Right lobe of liver (tissue), 6 donors: ENCODE measurements at regions not wholly inside any gene's neighbourhood (a gene's known extent, or its start where the extent isn't known, plus 50 kb on each side); places are given as distances from the start of the nearest gene placed in this dataset.

Experiments
- ATAC-seq, 4 donors: fragments of 200-7000 bp; cut with Tn5 transposase; one replicate each; pipeline ENCODE4 v1.9.1; 2020; ENCODE audit warnings: mild to moderate bottlenecking in 4 of 4, moderate library complexity in 4 of 4
- DNase-seq, 3 donors: peaks; one replicate each; pipeline ENCODE4 v3.0.0-alpha.2; 2020
- H3K27ac ChIP-seq, 3 donors: fragments of 200-600 bp; one replicate each; pipeline ENCODE4 v1.8.0; 2022
- H3K27me3 ChIP-seq, 2 donors: fragments of 200-600 bp; one replicate each; pipeline ENCODE4 v1.8.0; 2022
- H3K36me3 ChIP-seq, 4 donors: fragments of 200-600 bp; sonication (generic) in 1 of 4; one replicate each; pipeline versions ENCODE4 v1.5.1 to v1.8.0; 2017 to 2022; ENCODE audit warnings: control low read depth in 1 of 4
- H3K4me1 ChIP-seq, 4 donors: fragments of 200-600 bp; sonication (generic) in 1 of 4; one replicate each; pipeline versions ENCODE4 v1.5.1 to v1.8.0; 2017 to 2022; ENCODE audit warnings: control low read depth in 1 of 4
- H3K4me3 ChIP-seq, 3 donors: fragments of 200-600 bp; one replicate each; pipeline ENCODE4 v1.8.0; 2022
- H3K9me3 ChIP-seq, 4 donors: fragments of 200-600 bp; sonication (generic) in 1 of 4; one replicate each; pipeline versions ENCODE4 v1.5.1 to v1.8.0; 2017 to 2022; ENCODE audit warnings: control low read depth in 1 of 4
- CTCF ChIP-seq, 4 donors: fragments of 200-600 bp in 3 of 4; fragments of 450-650 bp in 1 of 4; IDR thresholded peaks; one replicate each; pipeline versions ENCODE4 v1.5.1 to v1.8.0; 2016 to 2022; ENCODE audit warnings: antibody characterized with exemption in 4 of 4, mild to moderate bottlenecking in 2 of 4
- POLR2A ChIP-seq: fragments of 450-650 bp; IDR thresholded peaks from one replicate; pipeline ENCODE4 v1.6.1; 2017; ENCODE audit warnings: antibody characterized with exemption, mild to moderate bottlenecking
- WGBS: methylation state at CpG from one replicate; pipeline ENCODE4 v1.1.6; 2018; ENCODE audit warnings: low coverage, low lambda C conversion rate; ENCODE audit not compliant: insufficient coverage; ENCODE audit errors: missing lambda C conversion rate; 5-methylcytosine and 5-hydroxymethylcytosine counted together
- intact Hi-C, 2 donors: fragments of 100-400 bp; cut with DNase I; formaldehyde crosslinking; loops; one replicate each; pipeline versions ENCODE4 v1.11.2 to v1.14.1; 2022
- donor health status: DM: no; HTN: yes; CAD: no.
- donor health status: DM: no; HTN: no; CAD: no.
- donor health status: DM: no; HTN: no; CAD: no.
- donor health status: DM: no; HTN: yes; CAD: no.
- donor health status: DM: no; HTN: yes; CAD: no.

GRCh38 chr16:9499941-9500593 is 408.6 kb downstream of the HAPSTR1 start:
- Histone ChIP-seq H3K27ac (no peak overlapping the region), H3K4me1 (no peaks in the 10 kb centered on the region), H3K4me3 (no peak overlapping the region), H3K27me3 (no peaks in the 10 kb centered on the region), H3K36me3 (no peaks in the 10 kb centered on the region), H3K9me3 (no peaks in the 10 kb centered on the region)
- TF ChIP-seq POLR2A (no peak), CTCF (IDR thresholded peaks at IDR 0.05) (no peak)
- DNase-seq (no peak), ATAC-seq (no peak)
- intact Hi-C loops = no loop called here
- 11% methylated on average over 1 of the region's 1 CpG for WGBS

GRCh38 chr16:9500872-9501271 is 409.4 kb downstream of the HAPSTR1 start:
- 50% methylated on average over 2 of the region's 2 CpGs for WGBS
- TF ChIP-seq POLR2A (no peak), CTCF (IDR thresholded peaks at IDR 0.05) (no peak)
- no peaks in the 10 kb centered on the region for H3K27me3 ChIP-seq
- H3K36me3 ChIP-seq = no peaks in the 10 kb centered on the region
- DNase-seq (no peak), ATAC-seq (no peak)
- H3K27ac ChIP-seq = no peak overlapping the region
- intact Hi-C loops = no loop called here
- H3K9me3 ChIP-seq = no peaks in the 10 kb centered on the region
- no peak overlapping the region for H3K4me3 ChIP-seq
- H3K4me1 ChIP-seq = no peaks in the 10 kb centered on the region

GRCh38 chr16:9503251-9503984 is 412.0 kb downstream of the HAPSTR1 start:
- Histone ChIP-seq H3K36me3 (no peaks in the 10 kb centered on the region), H3K4me3 (no peak overlapping the region), H3K9me3 (no peaks in the 10 kb centered on the region), H3K27me3 (no peaks in the 10 kb centered on the region), H3K27ac (no peak overlapping the region), H3K4me1 (no peaks in the 10 kb centered on the region)
- ATAC-seq (no peak), DNase-seq (no peak)
- no peak for TF ChIP-seq POLR2A
- TF ChIP-seq CTCF (IDR thresholded peaks at IDR 0.05) = no peak
- intact Hi-C loops = no loop called here
- WGBS = 40% methylated on average over 3 of the region's 3 CpGs

- intact Hi-C loops = no loop called here
- no peak overlapping the region for H3K4me3 ChIP-seq
- DNase-seq (no peak), ATAC-seq (no peak)
- no peaks in the 10 kb centered on the region for H3K36me3 ChIP-seq
- H3K27ac ChIP-seq = no peak overlapping the region
- no peaks in the 10 kb centered on the region for H3K27me3 ChIP-seq
- TF ChIP-seq CTCF (IDR thresholded peaks at IDR 0.05) = no peak
- no peak for TF ChIP-seq POLR2A
- peaks cover 0 to 4% (median 0%) of the 10 kb centered on the region in 4 donors for H3K9me3 ChIP-seq
- WGBS = 94% methylated on average over 6 of the region's 6 CpGs
- no peaks in the 10 kb centered on the region for H3K4me1 ChIP-seq
Measured at GRCh38 chr16:9508328-9508936, 417.0 kb downstream of the HAPSTR1 start.
